GM12874 (cell line): ENCODE measurements at regions not wholly inside any gene's neighbourhood (a gene's known extent, or its start where the extent isn't known, plus 50 kb on each side); places are given as distances from the start of the nearest gene placed in this dataset.

Experiments used
- TF ChIP-seq, protein P1 (sequence below): IDR thresholded peaks from 2 replicates; pipeline ENCODE4 v1.5.1; 2011; ENCODE audit warnings: low read depth, mild to moderate bottlenecking, control low read depth, low read length, moderate library complexity; ENCODE audit not compliant: insufficient read depth

DNA sequence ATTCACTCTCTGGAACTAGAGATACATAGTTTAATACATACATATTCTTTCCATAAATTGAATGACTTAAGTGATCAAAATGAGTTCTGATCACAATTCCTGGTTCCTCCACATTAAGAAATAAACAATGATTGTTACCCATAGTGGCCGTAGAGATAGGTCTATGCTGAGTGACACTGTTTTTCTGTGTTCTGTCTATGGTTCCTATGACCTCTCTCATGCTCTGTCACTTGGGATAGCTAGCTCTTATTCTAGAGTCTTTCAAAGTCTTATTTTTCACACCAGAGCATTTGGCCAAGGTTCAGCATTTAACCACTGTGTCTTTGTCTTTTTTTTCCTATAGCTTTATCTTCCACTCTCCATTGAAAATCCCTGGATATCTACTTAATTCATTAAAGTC is 132.4 kb downstream of the GOLGA6L6 start:
- TF ChIP-seq, protein P1, sequence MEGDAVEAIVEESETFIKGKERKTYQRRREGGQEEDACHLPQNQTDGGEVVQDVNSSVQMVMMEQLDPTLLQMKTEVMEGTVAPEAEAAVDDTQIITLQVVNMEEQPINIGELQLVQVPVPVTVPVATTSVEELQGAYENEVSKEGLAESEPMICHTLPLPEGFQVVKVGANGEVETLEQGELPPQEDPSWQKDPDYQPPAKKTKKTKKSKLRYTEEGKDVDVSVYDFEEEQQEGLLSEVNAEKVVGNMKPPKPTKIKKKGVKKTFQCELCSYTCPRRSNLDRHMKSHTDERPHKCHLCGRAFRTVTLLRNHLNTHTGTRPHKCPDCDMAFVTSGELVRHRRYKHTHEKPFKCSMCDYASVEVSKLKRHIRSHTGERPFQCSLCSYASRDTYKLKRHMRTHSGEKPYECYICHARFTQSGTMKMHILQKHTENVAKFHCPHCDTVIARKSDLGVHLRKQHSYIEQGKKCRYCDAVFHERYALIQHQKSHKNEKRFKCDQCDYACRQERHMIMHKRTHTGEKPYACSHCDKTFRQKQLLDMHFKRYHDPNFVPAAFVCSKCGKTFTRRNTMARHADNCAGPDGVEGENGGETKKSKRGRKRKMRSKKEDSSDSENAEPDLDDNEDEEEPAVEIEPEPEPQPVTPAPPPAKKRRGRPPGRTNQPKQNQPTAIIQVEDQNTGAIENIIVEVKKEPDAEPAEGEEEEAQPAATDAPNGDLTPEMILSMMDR, result no peak

DNA sequence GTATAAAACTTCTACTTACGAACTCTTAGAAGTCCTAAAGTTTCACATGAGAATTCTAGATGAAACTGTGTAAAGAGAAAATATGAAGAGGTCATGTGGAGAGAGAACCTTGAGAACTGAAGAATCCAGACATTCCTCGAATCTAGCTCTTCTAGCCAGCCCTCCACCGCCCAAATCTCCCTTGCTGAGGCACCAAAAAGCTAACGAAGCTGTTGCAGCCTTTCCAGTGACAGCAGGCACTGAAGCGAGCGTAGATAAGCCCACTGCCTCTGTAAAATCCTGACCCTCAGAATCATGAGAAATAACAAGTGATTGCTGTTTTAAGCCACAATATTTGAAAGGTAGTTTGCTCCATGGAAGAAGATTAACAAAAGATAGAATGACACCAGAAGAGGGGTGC is 134.0 kb downstream of the GOLGA6L6 start:
- TF ChIP-seq, protein P1, result no peak

DNA sequence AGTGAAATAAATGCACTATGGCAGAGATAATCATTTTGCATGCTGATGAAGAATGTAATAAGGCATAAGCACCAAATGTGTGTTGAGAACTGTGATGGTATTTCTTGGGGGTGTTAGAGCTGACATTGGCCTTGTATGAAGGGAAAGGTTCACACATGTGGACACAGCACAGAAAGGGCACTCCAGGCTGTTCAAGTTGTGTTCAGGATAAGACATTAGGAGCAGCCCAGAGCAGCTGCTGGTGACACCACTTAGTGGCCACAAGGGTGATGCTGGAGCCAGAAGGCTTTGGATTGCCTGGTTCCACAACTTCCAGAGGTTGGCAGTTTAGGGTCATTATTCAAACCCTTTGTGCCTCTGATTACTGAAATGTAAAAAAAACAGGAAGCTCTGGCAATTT is 155.4 kb downstream of the GOLGA6L6 start:
- TF ChIP-seq, protein P1, result no peak

DNA sequence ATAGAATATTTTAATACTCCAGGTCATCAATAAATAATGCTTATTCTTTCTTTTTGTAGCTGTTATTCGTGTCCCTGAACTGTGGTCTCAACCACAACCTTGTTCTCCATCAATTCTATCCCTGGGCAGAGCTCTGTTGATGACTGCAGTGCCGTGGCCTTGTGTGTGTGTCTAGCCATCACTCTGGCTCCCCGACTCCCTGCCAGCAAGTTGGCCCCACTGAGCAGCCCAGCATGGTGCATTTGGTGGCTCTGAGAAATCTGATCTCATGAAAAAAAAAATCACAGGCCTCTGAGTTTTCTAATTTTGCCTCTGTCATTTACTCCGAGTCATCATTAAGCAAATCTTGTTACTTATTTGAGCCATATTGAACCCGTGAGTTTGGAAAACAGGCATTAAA is 164.7 kb downstream of the GOLGA6L6 start:
- TF ChIP-seq, protein P1, result no peak

DNA sequence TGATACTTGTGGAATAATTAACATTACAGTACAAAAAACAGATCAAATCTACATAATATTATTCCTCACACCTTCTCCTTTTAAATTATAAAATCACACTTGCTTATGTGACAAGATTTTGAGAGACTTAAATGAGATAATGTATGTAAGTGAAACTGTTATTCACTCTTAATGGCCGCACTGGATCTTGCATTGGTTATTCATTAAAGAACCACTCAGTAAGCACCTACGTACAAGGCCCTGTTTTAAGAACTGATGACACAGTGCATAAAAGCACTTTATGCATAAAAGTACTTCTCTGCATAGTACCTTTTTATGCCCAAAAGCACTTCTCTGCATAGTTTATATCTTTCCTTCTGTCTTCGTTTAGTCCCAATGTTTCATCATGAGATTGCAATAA is 172.1 kb downstream of the GOLGA6L6 start:
- TF ChIP-seq, protein P1, result no peak

DNA sequence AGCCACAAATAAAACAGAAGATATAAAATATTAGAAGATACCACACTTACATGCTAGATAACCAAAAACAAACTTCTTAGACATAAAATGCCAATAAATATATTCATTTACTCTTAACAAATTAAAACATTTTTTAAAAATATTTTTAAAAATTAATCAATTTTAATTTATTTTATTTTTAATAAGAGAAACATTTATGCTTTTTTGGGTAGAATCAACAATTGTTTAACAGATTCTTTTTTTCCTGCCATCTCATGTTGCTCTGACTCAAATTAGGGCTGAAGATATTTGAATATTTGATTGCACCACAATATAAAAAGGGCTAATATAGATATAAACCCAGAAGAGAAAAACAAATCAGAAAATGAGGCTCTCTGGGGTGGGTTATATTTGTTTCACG is 172.6 kb downstream of the GOLGA6L6 start:
- TF ChIP-seq, protein P1, result no peak

DNA sequence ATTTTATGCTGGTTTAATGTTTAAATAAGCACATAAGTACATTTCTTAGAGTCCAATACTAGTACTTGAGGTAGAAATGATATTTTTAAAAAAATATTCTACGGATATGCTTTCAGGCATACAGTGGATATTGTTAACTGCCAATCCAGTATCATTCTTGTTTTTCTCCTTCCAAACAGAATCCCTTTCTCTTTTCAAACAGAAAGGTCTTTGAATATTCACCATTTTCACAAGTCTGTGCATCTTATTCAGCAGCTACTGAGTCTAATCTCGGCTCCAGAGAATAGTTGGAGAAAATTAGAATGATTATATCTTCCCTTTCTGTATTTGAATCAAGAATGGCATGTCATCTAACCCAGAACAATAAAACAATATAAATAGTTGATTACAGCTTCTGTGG is 174.5 kb downstream of the GOLGA6L6 start:
- TF ChIP-seq, protein P1, result no peak

DNA sequence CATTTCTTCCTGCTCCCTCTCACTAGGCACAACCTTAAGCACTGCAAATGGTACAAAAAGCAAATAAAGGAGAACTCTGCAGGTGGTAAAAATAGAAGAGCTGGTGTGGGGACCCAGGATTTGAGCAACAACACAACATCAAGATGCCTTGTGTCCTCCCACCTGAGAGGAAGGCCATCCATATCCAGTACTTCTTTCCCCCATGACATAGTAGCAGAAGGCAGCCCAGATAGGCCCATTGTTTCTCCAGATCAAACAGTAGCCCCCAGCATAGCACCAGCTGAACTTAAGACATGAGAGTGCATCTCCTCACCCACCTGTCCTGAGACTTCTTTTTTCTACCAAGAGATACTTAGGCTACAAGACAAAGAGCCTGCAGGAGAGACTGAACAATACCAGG is 180.5 kb downstream of the GOLGA6L6 start:
- TF ChIP-seq, protein P1, result no peak
